ENCODE measurements at regions not wholly inside any gene's neighbourhood (a gene's known extent, or its start where the extent isn't known, plus 50 kb on each side); places are given as distances from the start of the nearest gene placed in this dataset.
"Not testable (repeated sequence)": the region's sequence is repeated elsewhere in the genome, so short reads cannot be mapped to it uniquely, and the experiment has no call there.

GRCh38 chr9:107587191-107587963 lies 97.8 kb upstream of the KLF4 start:
- intact Hi-C loops (cut with DNase I), result no loop called here
- ATAC-seq (ENCODE audit: poor library complexity) (peak; percentile 73), DNase-seq (peak; percentile 73)

GRCh38 chr9:107586493-107586892 lies 96.9 kb upstream of the KLF4 start:
- intact Hi-C loops (cut with DNase I), result no loop called here
- DNase-seq, result no peak
- no peak for ATAC-seq (ENCODE audit: poor library complexity)

- DNase-seq (no peak), ATAC-seq (ENCODE audit: poor library complexity) (no peak)
- intact Hi-C loops (cut with DNase I), result no loop called here
Measured at GRCh38 chr9:107585465-107585864, 95.9 kb upstream of the KLF4 start.

GRCh38 chr9:107584944-107585343 lies 95.4 kb upstream of the KLF4 start:
- ATAC-seq (ENCODE audit: poor library complexity) (no peak), DNase-seq (no peak)
- intact Hi-C loops (cut with DNase I), result no loop called here

DNA sequence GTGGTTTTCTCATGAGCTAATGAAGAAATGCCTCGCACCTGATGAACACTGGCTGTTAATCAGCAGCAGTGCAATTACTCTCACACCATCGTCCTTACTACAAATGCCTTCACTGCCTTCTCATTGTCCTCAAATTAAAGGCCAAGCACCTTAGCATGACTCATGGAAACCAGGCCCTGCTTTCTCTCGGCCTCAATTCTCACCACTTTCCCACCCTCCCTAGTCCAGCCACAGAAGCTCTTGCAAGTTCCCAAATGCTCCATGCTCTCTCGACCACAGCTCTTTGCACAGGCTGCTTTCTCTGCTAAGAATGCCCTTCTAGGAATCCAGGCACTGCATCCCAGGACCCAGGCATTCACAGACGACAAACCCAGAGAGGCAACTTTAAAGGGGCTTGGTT lies 94.6 kb upstream of the KLF4 start:
- no peak for ATAC-seq (ENCODE audit: poor library complexity)
- intact Hi-C loops (cut with DNase I), result no loop called here
- DNase-seq, result no peak

- intact Hi-C loops (cut with DNase I), result loop anchor here (10.0 kb wide), 1 partner anchor 82 kb away; no protein-coding TSS in a partner anchor
- DNase-seq (no peak), ATAC-seq (ENCODE audit: poor library complexity) (no peak)
Measured at GRCh38 chr9:107577140-107577776, 87.7 kb upstream of the KLF4 start.

- DNase-seq (no peak), ATAC-seq (ENCODE audit: poor library complexity) (no peak)
- intact Hi-C loops (cut with DNase I), result loop anchor here (10.0 kb wide), 1 partner anchor 76 kb away; no protein-coding TSS in a partner anchor
Measured at GRCh38 chr9:107571148-107571547, 81.6 kb upstream of the KLF4 start.

- ATAC-seq (ENCODE audit: poor library complexity), result no peak
- DNase-seq, result no peak
- intact Hi-C loops (cut with DNase I), result no loop called here
Measured at GRCh38 chr9:107569174-107569573, 79.6 kb upstream of the KLF4 start.

DNA sequence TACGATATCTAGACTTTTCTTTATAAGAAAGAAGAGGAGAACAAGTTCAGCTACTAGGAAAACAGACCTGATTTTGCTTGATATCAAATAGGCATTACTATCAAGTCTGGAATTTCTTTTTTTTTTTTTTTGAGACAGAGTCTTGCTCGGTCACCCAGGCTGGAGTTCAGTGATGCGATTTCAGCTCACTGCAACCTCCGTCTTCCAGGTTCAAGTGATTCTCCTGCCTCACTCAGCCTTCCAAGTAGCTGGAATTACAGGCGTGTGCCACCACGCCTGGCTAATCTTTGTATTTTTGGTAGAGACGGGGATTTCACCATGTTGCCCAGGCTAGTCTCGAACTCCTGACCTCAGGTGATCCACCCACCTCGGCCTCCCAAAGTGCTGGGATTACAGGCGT lies 78.8 kb upstream of the KLF4 start:
- intact Hi-C loops (cut with DNase I); DNase-seq; ATAC-seq (ENCODE audit: poor library complexity): not testable (repeated sequence)

DNA sequence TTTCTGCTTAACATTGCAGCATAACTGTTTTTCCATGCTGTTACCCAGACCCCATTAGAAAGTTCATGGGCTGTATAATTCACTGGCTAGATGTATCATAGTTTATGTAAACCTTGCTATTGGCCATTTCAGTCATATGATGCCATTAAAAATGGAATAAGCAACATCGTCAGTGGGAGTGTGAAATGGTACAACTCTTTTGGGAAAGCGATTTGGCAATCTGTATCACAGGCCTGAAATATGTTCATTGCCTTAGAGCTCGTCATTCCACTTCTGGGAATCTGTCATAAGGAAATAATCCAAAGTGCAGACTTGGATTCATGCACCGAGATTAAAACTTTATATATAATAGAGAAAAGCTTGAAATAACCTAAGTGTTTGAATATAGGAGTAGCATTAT lies 77.9 kb upstream of the KLF4 start:
- DNase-seq, result no peak
- no peak for ATAC-seq (ENCODE audit: poor library complexity)
- intact Hi-C loops (cut with DNase I), result no loop called here

- ATAC-seq (ENCODE audit: poor library complexity), result peak; percentile 52
- DNase-seq, result no peak
- intact Hi-C loops (cut with DNase I), result no loop called here
Measured at GRCh38 chr9:107566611-107567061, 77.1 kb upstream of the KLF4 start.

GRCh38 chr9:107562798-107563197 lies 73.2 kb upstream of the KLF4 start:
- intact Hi-C loops (cut with DNase I), result no loop called here
- DNase-seq (no peak), ATAC-seq (ENCODE audit: poor library complexity) (no peak)

GRCh38 chr9:107559494-107560086 lies 70.0 kb upstream of the KLF4 start:
- intact Hi-C loops (cut with DNase I), result no loop called here
- no peak for DNase-seq
- no peak for ATAC-seq (ENCODE audit: poor library complexity)

DNA sequence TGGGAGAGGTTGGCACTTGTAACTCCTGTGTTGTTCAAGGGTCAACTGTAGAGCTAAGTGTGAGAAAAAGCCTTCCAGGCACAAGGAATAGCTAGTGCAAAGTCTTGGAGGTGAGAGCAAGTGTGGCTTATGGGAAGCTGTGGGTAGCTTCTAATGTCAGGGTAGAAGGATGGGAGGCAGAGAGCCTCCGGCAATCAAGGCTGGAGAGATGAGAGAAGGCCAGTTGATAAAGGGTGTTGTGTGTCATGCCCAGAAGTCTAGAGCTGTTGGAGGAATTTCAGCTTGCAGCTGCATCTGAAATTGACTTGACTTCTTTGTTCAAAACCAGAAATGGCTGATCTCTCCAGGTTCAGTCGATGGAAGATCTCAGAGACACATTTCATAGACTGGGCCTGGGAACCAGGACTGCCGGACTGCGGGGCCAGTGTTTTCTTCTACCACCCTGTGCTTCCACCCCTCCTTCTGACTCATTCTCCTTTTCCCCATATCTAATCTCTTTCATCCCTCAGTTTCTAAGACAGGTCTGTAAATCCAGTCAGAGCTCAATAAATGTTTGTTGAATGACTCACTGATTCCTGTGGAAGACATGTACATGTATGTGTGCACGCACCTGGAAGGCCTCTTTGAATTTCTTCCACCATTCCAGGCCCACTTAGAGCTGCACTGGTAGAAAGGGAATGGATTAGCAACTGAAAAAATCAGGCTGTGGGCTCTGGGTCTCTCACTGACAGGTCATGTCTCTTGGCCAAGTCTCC lies 67.8 kb upstream of the KLF4 start:
- ATAC-seq (ENCODE audit: poor library complexity) (no peak), DNase-seq (no peak)
- intact Hi-C loops (cut with DNase I), result no loop called here

DNA sequence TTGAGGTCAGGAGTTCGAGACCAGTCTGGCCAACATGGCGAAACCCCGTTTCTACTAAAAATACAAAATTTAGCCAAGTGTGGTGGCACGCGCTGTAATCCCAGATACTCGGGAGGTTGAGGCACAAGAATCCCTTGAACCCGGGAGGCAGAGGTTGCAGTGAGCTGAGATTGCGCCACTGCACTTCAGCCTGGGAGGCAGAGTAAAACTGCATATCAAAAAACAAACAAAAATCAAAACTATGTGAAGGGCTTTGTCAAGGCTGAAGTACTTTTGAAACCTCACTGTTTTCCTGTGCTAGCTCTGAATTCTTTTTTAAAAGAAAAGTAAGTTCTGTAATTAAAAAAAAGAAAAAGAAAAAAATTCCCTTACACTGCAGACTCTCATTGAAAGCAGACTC lies 65.1 kb upstream of the KLF4 start:
- ATAC-seq (ENCODE audit: poor library complexity) (no peak), DNase-seq (no peak)
- intact Hi-C loops (cut with DNase I), result no loop called here

- intact Hi-C loops (cut with DNase I), result no loop called here
- DNase-seq (no peak), ATAC-seq (ENCODE audit: poor library complexity) (peak; percentile 93)
Measured at GRCh38 chr9:107548298-107549142, 59.0 kb upstream of the KLF4 start.

DNA sequence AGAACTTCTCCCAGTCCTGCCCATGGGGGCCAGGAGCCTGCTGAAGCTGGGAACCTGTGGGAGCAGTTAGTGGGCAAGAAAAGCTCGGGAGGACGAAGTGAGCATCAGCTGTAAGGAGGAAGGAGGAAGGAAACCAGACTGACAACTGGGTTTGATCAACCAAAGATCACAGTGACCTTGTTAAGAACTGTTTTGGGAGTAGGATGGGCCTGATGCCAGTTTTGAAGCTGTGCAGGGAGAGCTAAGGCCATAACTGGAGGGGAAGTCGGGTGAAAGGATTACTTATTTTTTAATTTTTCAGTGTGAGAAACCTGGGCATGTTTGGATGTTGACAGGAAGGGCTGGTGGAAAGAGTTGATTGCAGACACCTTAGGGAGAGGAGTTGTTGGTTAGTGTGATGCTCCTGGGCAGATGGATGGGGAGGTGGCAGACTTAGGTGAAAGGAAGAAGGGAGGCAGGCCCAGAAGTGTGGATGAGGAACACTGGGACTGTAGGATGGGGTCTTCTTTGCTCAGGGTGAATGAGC lies 58.3 kb upstream of the KLF4 start:
- ATAC-seq (ENCODE audit: poor library complexity), result peak; percentile 9
- intact Hi-C loops (cut with DNase I), result no loop called here
- DNase-seq, result no peak

- intact Hi-C loops (cut with DNase I), result no loop called here
- ATAC-seq (ENCODE audit: poor library complexity) (no peak), DNase-seq (no peak)
Measured at GRCh38 chr9:107547303-107547702, 57.7 kb upstream of the KLF4 start.
